Hypothalamus (tissue), 51 donors: ENCODE measurements at regions not wholly inside any gene's neighbourhood (a gene's known extent, or its start where the extent isn't known, plus 50 kb on each side); places are given as distances from the start of the nearest gene placed in this dataset.

Experiments used
- DNase-seq, 51 donors: peaks; one replicate each; lab custom pipeline; 2025; lab: John Stamatoyannopoulos, UW

DNA sequence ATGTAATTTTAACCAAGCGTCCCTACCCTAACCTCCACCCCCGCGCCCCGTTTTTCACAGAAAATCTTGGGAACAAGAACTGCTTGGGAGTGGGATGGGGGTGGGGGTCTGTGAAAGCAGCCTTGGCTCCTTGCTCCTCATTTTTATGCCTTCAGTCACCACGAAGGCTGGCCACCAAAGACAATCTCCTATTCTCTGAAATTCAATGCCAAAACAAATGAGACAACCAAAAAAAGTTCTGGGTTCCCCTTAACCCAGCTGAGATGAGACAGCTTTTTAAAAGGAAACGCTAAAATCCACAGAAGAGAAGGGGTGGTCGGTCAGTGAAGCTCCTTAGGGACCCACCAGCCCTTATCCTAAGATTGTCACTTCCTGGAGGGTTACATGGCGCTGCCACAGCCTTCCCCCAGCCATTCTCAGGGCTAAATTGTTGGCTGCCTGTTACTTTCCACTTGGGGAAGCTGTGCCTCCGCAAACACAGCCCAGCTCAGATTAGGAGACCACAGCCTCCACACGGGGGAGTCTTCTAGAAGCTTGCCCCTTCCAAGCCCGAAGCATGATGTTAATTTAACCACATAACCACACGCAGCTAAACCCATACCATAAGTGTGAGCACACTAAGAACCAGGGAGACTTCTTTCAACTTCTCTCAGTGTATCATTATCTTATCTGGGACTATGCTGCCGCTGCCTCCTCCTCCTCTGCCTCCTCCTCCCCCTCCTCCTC is 136.3 kb downstream of the FOXD1 start:
- peak in 1 of 51 donors; percentile 9 for DNase-seq

GRCh38 chr5:73311291-73312110 is 137.1 kb downstream of the FOXD1 start:
- no peak for DNase-seq

GRCh38 chr5:73307645-73308355 is 134.8 kb downstream of the TMEM174 start:
- DNase-seq: no peak

- no peak for DNase-seq
Observed at GRCh38 chr5:73306741-73307275, 133.8 kb downstream of the TMEM174 start.

DNA sequence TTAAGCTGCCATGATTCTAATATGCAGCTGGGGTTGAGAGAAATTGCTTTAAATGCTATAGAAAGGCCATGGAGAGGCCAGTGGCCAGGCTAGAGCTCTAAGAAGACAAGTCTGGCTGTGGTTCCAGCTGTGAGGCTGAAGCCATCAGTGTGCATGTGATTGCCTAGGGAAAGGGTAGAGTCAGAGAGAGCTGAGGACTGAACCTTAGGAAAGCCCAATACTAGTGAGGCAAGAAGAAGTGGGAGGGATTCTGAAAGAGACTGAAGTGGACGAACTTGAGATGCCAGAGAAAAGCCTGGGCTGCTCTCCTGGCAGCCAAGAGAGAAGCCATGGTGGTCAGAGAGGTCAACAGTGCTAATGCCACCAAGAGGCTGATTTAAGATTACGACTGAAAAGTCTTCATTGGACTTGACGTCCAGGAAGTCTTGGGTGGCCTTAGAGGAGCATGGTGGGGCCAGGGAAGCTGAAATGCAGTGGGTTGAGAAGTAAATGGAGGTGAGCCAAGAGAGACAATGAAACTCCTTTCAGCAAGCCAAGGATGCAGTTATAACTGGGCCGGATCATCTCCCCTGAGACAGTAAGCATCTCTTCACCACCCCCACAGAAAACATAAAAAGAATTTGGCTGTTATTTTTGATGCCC is 133.2 kb downstream of the TMEM174 start:
- DNase-seq: no peak

DNA sequence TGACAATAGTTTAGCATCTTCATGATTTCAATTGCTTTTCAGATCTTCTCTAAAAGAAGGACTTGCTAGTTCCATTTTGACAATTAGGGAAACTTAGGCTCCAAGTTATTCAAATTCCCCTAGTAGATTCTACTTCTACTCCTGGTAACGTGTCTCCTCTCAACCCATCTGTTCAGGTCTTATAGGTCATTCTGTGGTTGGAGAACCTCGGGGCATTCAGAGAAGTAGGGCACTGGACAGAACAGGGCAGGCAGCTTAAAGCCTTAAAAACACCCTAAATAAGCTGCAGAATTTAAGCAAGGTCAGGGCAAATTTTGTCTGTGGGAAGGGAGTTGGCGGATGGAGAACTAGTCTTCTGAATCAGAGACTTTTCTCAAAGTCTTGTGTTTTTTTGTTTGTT is 132.4 kb downstream of the TMEM174 start:
- no peak for DNase-seq

GRCh38 chr5:73304381-73304780 is 131.4 kb downstream of the TMEM174 start:
- no peak for DNase-seq

- no peak for DNase-seq
Observed at GRCh38 chr5:73303148-73304079, 130.4 kb downstream of the TMEM174 start.

DNA sequence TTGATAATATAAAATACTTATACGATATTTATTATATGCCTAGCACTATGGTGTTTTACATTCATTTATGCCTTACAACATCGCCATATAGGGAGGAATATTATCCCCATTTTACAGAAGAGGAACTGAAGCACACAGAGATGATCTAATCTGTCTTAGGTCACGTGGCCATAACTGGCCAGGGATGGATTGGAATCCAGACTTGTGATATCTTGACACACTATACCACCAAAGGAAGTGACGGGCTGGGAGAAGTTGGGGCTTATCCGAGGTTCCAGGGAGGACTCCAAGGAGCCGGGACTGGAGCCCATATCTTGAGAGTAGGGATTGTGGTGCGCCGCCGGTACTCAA is 129.8 kb downstream of the TMEM174 start:
- no peak for DNase-seq

GRCh38 chr5:73301208-73301901 is 128.4 kb downstream of the TMEM174 start:
- DNase-seq: no peak

DNA sequence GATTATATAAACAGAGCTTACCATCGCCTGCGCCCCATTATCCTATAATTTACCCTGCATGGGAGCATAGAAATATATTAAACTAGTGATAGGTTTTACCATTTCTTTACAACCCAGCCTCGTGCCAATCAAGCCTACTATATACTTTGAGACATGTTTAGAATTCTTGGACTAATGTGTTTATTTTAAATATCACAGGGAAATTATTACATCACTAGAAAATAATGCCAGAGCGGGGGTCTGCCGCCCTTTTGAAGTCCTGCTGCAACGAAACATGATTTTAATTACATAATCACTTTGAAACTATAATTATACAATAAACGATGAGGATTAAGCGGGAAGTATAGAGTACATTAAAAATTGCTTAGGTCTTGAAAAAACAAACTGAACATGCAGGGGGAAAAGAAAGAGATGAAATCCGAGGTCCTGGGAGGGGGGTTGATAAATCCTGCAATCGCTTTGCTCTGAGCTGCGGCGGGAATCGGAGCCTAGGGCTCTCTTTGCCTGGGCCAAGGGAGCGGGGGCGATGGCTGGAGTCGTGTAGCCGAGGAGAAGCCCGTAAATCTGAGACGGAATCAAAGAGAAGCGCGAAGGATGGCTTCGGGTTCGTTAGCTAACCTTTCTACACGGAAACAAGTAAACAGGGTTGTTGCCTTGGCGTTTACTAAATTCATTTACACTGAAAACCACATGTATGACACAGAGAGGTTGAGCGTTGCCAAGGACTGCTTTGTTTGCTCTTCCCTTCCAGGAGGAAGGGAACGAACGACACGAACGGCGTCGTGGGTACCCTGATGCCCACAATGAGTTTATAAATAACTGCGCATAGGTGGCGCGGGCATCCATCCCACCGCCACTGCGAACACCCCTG is 127.6 kb downstream of the TMEM174 start:
- DNase-seq: no peak

DNA sequence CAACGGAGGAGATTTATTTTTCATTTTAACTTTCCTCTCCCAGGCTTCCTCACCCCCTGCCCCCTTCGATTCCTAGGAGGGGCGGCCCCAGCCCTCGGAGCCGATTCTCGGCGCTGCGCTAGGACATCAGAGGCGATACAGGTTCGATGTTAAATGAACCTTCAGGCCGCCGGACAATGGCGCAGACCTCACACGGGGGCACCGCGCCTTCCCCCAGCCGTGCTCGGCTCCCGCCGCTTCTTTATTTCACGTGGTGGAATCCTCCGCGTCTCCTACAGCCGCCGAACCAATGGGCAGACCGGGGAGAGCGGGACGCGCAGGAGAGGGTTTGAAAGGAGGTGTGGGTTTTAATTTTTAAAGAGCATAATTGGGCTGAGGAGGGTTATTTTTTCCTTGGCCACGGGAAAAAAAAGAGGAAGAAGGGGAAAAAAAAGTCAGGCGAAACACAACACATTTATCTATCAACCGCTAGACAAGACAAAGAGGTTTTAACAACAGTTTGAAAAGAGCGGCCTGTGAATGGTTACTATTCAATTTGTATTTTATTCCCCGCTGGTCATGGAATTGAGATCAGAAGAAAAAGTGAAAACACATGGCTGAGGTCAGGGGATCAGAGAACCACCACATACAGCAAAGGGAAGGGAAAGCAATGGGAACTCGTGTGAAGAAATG is 126.8 kb downstream of the TMEM174 start:
- no peak for DNase-seq

GRCh38 chr5:73298772-73299630 is 126.0 kb downstream of the TMEM174 start:
- DNase-seq: no peak

DNA sequence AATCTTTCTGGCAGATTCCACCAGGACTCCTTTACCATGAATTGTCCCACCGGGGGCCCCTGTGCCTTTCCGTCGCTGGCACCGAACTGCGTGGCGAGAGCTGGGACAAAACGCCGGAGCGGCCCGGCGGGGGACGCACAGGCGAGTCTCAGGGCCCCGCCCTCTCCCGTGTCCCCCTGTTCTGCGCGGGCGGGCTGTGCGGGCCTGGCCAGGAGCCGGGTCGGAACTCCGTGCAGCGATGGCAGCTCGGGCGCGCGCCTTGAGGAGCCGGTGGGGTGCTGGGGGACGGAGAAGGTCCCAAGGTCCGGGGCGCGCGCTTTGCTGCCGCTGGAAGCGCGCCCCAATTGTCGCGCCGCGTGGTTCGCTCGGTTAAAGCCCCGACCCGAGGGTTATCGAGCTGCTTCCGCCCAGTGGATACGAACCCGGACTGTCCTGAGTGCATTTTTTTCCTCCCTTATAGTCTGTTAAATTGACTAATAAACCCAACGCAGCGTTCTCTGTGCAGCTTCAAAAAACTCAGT is 125.3 kb downstream of the TMEM174 start:
- DNase-seq: no peak

GRCh38 chr5:73297430-73297829 is 124.4 kb downstream of the TMEM174 start:
- no peak for DNase-seq

DNA sequence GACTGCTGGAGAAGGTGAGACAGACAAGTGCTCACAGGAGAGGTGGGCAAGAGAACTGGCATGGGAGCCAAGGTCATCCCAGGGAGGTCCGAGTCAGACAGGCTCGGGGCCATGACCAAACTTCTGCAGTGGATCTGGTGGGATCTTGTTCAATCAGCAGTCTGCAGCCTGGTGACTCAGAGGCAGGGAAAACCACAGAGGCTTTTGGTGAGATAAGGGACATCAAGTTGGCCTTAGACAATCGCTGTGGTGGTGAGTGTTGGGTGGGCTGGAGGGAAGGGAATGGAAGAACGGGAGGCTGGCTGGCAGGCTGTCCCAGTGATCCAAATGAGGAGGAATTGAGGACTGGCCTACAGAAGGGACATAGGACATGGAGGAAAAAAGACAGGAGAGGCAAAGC is 123.8 kb downstream of the TMEM174 start:
- DNase-seq: no peak
